GM23338 (cell line): ENCODE measurements at regions not wholly inside any gene's neighbourhood (a gene's known extent, or its start where the extent isn't known, plus 50 kb on each side); places are given as distances from the start of the nearest gene placed in this dataset.
"Not testable (repeated sequence)": the region's sequence is repeated elsewhere in the genome, so short reads cannot be mapped to it uniquely, and the experiment has no call there.

Experiments
- ATAC-seq: fragments of 200-7000 bp; cut with Tn5 transposase; 3 replicates; pipeline ENCODE4 v1.9.1; 2020
- DNase-seq: peaks from one replicate; pipeline ENCODE4 v3.0.0-alpha.2; 2015; ENCODE audit warnings: low spot score
- H2AFZ ChIP-seq: fragments of 200-600 bp; sonication (generic); 2 replicates; pipeline ENCODE4 v1.8.0; 2016; ENCODE audit warnings: antibody characterized with exemption, mild to moderate bottlenecking, moderate library complexity
- H3F3A ChIP-seq: fragments of 200-600 bp; sonication (generic); replicated peaks from 2 replicates; pipeline ENCODE4 v1.8.0; 2017; ENCODE audit warnings: antibody characterized with exemption, mixed run types, low read depth
- H3K27ac ChIP-seq: fragments of 200-600 bp; sonication (generic); 2 replicates; pipeline ENCODE4 v1.6.1; 2016; ENCODE audit warnings: low read depth
- H3K27me3 ChIP-seq: fragments of 200-600 bp; sonication (generic); 2 replicates; pipeline ENCODE4 v1.8.0; 2016; ENCODE audit warnings: mild to moderate bottlenecking, mixed run types, moderate library complexity; ENCODE audit not compliant: insufficient read depth
- H3K36me3 ChIP-seq: fragments of 200-600 bp; sonication (generic); 2 replicates; pipeline ENCODE4 v1.8.0; 2016; ENCODE audit warnings: mild to moderate bottlenecking; ENCODE audit not compliant: insufficient read depth
- H3K4me1 ChIP-seq: fragments of 200-600 bp; sonication (generic); 2 replicates; pipeline ENCODE4 v1.8.0; 2016; ENCODE audit warnings: mild to moderate bottlenecking, moderate library complexity; ENCODE audit not compliant: insufficient read depth
- H3K4me2 ChIP-seq: fragments of 200-600 bp; sonication (generic); 2 replicates; pipeline ENCODE4 v1.7.1; 2017; ENCODE audit warnings: mixed run types
- H3K4me3 ChIP-seq: fragments of 200-600 bp; sonication (generic); 2 replicates; pipeline ENCODE4 v1.6.1; 2016; ENCODE audit warnings: mixed run types
- H3K79me2 ChIP-seq: fragments of 200-600 bp; sonication (generic); replicated peaks from 2 replicates; pipeline ENCODE4 v1.8.0; 2017; ENCODE audit warnings: mild to moderate bottlenecking; ENCODE audit not compliant: insufficient read depth
- H3K9me2 ChIP-seq: fragments of 200-600 bp; sonication (generic); 2 replicates; pipeline ENCODE4 v1.8.0; 2017; ENCODE audit not compliant: insufficient read depth
- H4K20me1 ChIP-seq: fragments of 200-600 bp; sonication (generic); replicated peaks from 2 replicates; pipeline ENCODE4 v1.8.0; 2017; ENCODE audit warnings: mild to moderate bottlenecking; ENCODE audit not compliant: insufficient read depth
- H3K27ac Mint-ChIP-seq: 2 replicates; pipeline ENCODE4 v1.8.0; 2020; ENCODE audit warnings: inconsistent platforms, mild to moderate bottlenecking, moderate library complexity, mixed read lengths
- H3K27me3 Mint-ChIP-seq: 3 replicates; pipeline ENCODE4 v1.8.0; 2022; ENCODE audit warnings: low read depth, mild to moderate bottlenecking, moderate library complexity, mixed read lengths, inconsistent platforms; ENCODE audit not compliant: insufficient read depth, poor library complexity
- H3K36me3 Mint-ChIP-seq: 3 replicates; pipeline ENCODE4 v1.8.0; 2021; ENCODE audit warnings: low read depth, mild to moderate bottlenecking, inconsistent platforms, moderate library complexity, mixed read lengths
- H3K4me1 Mint-ChIP-seq: 3 replicates; pipeline ENCODE4 v1.8.0; 2020; ENCODE audit warnings: mild to moderate bottlenecking, inconsistent platforms, mixed read lengths
- H3K4me3 Mint-ChIP-seq: 3 replicates; pipeline ENCODE4 v1.8.0; 2021; ENCODE audit warnings: moderate library complexity, mild to moderate bottlenecking, inconsistent platforms, mixed read lengths
- H3K9me3 Mint-ChIP-seq: 3 replicates; pipeline ENCODE4 v1.8.0; 2020; ENCODE audit warnings: moderate library complexity, mild to moderate bottlenecking, inconsistent platforms, mixed read lengths
- EZH2 ChIP-seq: fragments of 200-600 bp; sonication (generic); IDR thresholded peaks from one replicate; pipeline ENCODE4 v1.8.0; 2017; ENCODE audit warnings: antibody characterized with exemption, mild to moderate bottlenecking, low read depth; ENCODE audit not compliant: unreplicated experiment
- POLR2AphosphoS5 ChIP-seq: IDR thresholded peaks from 2 replicates; pipeline ENCODE4 v1.6.1; 2016; ENCODE audit warnings: antibody characterized with exemption, low read depth
- STAT1 ChIP-seq: IDR thresholded peaks from one replicate; pipeline ENCODE4 v1.6.1; 2016; ENCODE audit warnings: antibody characterized with exemption; ENCODE audit not compliant: unreplicated experiment
- ZNF331 ChIP-seq: fragments of 250-450 bp; sonication (Bioruptor Pico); IDR thresholded peaks from 2 replicates; pipeline ENCODE4 v1.5.0; 2020; ENCODE audit warnings: low read depth, mild to moderate bottlenecking, moderate library complexity
- TF ChIP-seq, protein P1 (sequence below): IDR thresholded peaks from 2 replicates; pipeline ENCODE4 v1.6.1; 2016; ENCODE audit warnings: antibody characterized with exemption
- TF ChIP-seq, protein P2 (sequence below): fragments of 250-450 bp; sonication (Bioruptor Pico); IDR thresholded peaks from 2 replicates; pipeline ENCODE4 v1.5.0; 2020; ENCODE audit warnings: mild to moderate bottlenecking, moderate library complexity

DNA sequence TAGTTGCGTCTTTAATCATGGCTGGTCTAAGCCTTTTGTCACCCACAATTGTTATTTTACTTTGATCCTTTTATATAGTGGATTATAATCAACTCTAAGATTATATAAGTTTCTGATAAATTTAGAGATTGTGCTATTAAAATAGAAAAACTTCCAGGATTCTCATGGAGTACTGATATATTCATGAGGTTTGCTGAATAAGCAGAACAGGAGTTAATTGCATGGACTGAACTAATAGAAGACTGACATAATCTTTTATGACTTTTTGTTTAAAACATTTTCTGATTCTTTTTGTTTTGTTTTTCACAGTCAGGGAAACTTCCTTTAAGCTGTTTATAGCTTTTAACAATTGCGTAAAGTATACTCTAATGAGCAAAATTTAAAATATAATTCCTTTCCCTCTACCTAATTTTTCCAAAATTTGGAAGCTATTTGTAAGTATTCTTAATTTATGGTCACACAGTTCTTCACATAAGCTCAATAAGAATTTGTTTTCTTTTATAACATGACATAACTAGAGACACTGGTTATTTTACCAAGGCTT lies 129.9 kb upstream of the TMEM260 start:
- Histone ChIP-seq H2AFZ (no peak overlapping the region), H3K27me3 (no peaks in the 10 kb centered on the region), H3K79me2 (no peaks in the 10 kb centered on the region), H4K20me1 (no peaks in the 10 kb centered on the region), H3K4me1 (0 out of 2 replicates have a peak, but pooled peaks cover 3% of the 10 kb centered on the region), H3K36me3 (peaks cover 8% of the 10 kb centered on the region; the same call in 1 of the 2 replicates), H3F3A (no peaks in the 10 kb centered on the region), H3K27ac (no peak overlapping the region), H3K4me3 (no peak overlapping the region), H3K4me2 (no peak overlapping the region), H3K9me2 (no peaks in the 10 kb centered on the region)
- no peak for ATAC-seq
- Mint-ChIP-seq H3K9me3 (peaks cover 41% of the 10 kb centered on the region), H3K27ac (no peak overlapping the region), H3K4me3 (no peak overlapping the region), H3K4me1 (no peaks in the 10 kb centered on the region; the same call in 2 of the 3 replicates), H3K36me3 (peaks cover 27% of the 10 kb centered on the region), H3K27me3 (peaks cover 6% of the 10 kb centered on the region)
- no peak for DNase-seq
- TF ChIP-seq ZNF331 (CRISPR knock-in tag) (no peak), POLR2AphosphoS5 (no peak), STAT1 (no peak)
- TF ChIP-seq, protein P1, sequence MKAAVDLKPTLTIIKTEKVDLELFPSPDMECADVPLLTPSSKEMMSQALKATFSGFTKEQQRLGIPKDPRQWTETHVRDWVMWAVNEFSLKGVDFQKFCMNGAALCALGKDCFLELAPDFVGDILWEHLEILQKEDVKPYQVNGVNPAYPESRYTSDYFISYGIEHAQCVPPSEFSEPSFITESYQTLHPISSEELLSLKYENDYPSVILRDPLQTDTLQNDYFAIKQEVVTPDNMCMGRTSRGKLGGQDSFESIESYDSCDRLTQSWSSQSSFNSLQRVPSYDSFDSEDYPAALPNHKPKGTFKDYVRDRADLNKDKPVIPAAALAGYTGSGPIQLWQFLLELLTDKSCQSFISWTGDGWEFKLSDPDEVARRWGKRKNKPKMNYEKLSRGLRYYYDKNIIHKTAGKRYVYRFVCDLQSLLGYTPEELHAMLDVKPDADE = no peak

DNA sequence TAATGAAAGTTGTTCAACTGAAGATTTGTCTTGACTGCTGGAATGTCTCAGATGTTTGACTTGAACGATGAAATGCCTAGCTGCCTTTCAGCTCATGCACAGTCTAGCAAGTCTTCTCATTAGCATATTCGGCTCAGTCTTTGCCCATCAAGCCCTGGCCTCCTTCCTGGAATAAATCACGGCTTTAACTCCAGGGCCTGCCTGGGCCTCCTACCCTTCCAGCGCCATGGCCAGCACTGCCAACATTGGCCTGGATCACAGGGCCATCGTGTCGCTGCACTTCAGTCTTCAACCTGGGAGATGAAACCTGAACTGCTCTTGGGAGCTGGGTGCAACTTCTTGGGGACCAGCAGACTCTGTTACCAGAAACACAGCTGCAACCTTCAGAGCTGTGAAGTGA lies 126.7 kb upstream of the TMEM260 start:
- no peaks in the 10 kb centered on the region for H3K27me3 ChIP-seq
- 0 out of 2 replicates have a peak, but pooled peaks cover under 1% of the 10 kb centered on the region for H3K4me1 ChIP-seq
- Mint-ChIP-seq H3K4me1 (no peaks in the 10 kb centered on the region), H3K4me3 (no peak overlapping the region), H3K27ac (no peak overlapping the region), H3K36me3 (peaks cover 23% of the 10 kb centered on the region), H3K27me3 (peaks cover 6% of the 10 kb centered on the region), H3K9me3 (peaks cover 45% of the 10 kb centered on the region)
- no peak overlapping the region for H3K4me2 ChIP-seq
- DNase-seq (no peak), ATAC-seq (no peak)
- H3K27ac ChIP-seq = no peak overlapping the region
- no peak overlapping the region for H2AFZ ChIP-seq
- no peaks in the 10 kb centered on the region for H3F3A ChIP-seq
- peaks cover 8% of the 10 kb centered on the region; the same call in 1 of the 2 replicates for H3K36me3 ChIP-seq
- TF ChIP-seq EZH2 (no peak), STAT1 (no peak)
- TF ChIP-seq, protein P2, sequence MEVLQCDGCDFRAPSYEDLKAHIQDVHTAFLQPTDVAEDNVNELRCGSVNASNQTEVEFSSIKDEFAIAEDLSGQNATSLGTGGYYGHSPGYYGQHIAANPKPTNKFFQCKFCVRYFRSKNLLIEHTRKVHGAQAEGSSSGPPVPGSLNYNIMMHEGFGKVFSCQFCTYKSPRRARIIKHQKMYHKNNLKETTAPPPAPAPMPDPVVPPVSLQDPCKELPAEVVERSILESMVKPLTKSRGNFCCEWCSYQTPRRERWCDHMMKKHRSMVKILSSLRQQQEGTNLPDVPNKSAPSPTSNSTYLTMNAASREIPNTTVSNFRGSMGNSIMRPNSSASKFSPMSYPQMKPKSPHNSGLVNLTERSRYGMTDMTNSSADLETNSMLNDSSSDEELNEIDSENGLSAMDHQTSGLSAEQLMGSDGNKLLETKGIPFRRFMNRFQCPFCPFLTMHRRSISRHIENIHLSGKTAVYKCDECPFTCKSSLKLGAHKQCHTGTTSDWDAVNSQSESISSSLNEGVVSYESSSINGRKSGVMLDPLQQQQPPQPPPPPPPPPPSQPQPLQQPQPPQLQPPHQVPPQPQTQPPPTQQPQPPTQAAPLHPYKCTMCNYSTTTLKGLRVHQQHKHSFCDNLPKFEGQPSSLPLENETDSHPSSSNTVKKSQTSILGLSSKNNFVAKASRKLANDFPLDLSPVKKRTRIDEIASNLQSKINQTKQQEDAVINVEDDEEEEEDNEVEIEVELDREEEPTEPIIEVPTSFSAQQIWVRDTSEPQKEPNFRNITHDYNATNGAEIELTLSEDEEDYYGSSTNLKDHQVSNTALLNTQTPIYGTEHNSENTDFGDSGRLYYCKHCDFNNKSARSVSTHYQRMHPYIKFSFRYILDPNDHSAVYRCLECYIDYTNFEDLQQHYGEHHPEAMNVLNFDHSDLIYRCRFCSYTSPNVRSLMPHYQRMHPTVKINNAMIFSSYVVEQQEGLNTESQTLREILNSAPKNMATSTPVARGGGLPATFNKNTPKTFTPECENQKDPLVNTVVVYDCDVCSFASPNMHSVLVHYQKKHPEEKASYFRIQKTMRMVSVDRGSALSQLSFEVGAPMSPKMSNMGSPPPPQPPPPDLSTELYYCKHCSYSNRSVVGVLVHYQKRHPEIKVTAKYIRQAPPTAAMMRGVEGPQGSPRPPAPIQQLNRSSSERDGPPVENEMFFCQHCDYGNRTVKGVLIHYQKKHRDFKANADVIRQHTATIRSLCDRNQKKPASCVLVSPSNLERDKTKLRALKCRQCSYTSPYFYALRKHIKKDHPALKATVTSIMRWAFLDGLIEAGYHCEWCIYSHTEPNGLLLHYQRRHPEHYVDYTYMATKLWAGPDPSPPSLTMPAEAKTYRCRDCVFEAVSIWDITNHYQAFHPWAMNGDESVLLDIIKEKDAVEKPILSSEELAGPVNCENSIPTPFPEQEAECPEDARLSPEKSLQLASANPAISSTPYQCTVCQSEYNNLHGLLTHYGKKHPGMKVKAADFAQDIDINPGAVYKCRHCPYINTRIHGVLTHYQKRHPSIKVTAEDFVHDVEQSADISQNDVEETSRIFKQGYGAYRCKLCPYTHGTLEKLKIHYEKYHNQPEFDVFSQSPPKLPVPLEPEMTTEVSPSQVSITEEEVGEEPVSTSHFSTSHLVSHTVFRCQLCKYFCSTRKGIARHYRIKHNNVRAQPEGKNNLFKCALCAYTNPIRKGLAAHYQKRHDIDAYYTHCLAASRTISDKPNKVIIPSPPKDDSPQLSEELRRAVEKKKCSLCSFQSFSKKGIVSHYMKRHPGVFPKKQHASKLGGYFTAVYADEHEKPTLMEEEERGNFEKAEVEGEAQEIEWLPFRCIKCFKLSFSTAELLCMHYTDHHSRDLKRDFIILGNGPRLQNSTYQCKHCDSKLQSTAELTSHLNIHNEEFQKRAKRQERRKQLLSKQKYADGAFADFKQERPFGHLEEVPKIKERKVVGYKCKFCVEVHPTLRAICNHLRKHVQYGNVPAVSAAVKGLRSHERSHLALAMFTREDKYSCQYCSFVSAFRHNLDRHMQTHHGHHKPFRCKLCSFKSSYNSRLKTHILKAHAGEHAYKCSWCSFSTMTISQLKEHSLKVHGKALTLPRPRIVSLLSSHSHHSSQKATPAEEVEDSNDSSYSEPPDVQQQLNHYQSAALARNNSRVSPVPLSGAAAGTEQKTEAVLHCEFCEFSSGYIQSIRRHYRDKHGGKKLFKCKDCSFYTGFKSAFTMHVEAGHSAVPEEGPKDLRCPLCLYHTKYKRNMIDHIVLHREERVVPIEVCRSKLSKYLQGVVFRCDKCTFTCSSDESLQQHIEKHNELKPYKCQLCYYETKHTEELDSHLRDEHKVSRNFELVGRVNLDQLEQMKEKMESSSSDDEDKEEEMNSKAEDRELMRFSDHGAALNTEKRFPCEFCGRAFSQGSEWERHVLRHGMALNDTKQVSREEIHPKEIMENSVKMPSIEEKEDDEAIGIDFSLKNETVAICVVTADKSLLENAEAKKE = no peak
- H4K20me1 ChIP-seq = no peaks in the 10 kb centered on the region
- H3K9me2 ChIP-seq = no peaks in the 10 kb centered on the region
- no peak overlapping the region for H3K4me3 ChIP-seq
- no peaks in the 10 kb centered on the region for H3K79me2 ChIP-seq

DNA sequence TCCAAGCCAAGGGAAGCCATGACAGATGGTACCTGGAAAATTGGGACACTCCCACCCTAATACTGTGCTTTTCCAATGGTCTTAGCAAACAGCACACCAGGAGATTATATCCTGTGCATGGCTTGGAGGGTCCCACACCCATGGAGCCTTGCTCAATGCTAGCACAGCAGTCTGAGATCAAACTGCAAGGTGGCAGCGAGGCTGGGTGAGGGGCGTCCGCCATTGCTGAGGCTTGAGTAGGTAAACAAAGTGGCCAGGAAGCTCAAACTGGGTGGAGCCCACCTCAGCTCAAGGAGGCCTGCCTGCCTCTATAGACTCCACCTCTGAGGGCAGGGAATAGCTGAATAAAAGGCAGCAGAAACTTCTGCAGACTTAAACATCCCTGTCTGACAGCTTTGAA lies 124.9 kb upstream of the TMEM260 start:
- H3K4me1 Mint-ChIP-seq, H3K4me1 ChIP-seq, H3K4me3 ChIP-seq, H3K4me2 ChIP-seq, H3F3A ChIP-seq, ATAC-seq, H3K27me3 Mint-ChIP-seq, H2AFZ ChIP-seq, H3K79me2 ChIP-seq, H3K27me3 ChIP-seq, H3K4me3 Mint-ChIP-seq, H3K27ac Mint-ChIP-seq, H3K36me3 Mint-ChIP-seq, H3K9me2 ChIP-seq, H3K27ac ChIP-seq, H3K36me3 ChIP-seq, H4K20me1 ChIP-seq, DNase-seq: not testable (repeated sequence)
- H3K9me3 Mint-ChIP-seq = peaks cover 28% of the 10 kb centered on the region
